Loucy (cell line): ENCODE measurements at regions not wholly inside any gene's neighbourhood (a gene's known extent, or its start where the extent isn't known, plus 50 kb on each side); places are given as distances from the start of the nearest gene placed in this dataset.

ENCODE experiments used
- EZH2phosphoT487 ChIP-seq: fragments of 200-600 bp; IDR thresholded peaks from 2 replicates; pipeline ENCODE4 v1.6.1; 2018; ENCODE audit warnings: antibody characterized with exemption, mild to moderate bottlenecking, moderate library complexity, borderline replicate concordance
- TF ChIP-seq, protein P1 (sequence below): fragments of 200-600 bp; sonication (generic); conservative IDR thresholded peaks from 2 replicates; pipeline ENCODE4 v1.5.1; 2014; ENCODE audit warnings: mild to moderate bottlenecking, antibody characterized with exemption, low read length

DNA sequence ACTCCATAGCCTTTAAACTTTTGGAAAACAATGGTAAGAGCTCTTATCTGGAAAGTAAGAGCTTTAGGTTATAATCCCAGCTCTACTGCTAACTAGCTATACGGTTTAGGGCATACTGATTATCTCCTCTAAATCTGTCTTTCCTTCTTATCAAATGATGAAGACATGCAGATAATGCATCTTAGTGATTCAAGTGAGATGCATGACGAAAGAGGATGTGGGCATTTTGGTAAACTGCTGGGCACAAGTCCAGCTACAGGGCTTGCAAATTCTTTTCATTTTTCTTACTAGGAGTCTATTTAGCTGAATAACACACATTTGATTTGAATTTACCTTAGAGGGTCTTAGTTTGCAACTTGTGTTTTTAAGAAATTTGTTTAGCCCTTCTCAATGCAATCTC is 1604.8 kb upstream of the ZEB2 start:
- TF ChIP-seq, protein P1, sequence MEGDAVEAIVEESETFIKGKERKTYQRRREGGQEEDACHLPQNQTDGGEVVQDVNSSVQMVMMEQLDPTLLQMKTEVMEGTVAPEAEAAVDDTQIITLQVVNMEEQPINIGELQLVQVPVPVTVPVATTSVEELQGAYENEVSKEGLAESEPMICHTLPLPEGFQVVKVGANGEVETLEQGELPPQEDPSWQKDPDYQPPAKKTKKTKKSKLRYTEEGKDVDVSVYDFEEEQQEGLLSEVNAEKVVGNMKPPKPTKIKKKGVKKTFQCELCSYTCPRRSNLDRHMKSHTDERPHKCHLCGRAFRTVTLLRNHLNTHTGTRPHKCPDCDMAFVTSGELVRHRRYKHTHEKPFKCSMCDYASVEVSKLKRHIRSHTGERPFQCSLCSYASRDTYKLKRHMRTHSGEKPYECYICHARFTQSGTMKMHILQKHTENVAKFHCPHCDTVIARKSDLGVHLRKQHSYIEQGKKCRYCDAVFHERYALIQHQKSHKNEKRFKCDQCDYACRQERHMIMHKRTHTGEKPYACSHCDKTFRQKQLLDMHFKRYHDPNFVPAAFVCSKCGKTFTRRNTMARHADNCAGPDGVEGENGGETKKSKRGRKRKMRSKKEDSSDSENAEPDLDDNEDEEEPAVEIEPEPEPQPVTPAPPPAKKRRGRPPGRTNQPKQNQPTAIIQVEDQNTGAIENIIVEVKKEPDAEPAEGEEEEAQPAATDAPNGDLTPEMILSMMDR: no peak
- TF ChIP-seq EZH2phosphoT487: no peak
